HG03095 (cell line): ENCODE measurements at regions not wholly inside any gene's neighbourhood (a gene's known extent, or its start where the extent isn't known, plus 50 kb on each side); places are given as distances from the start of the nearest gene placed in this dataset.
"Not testable (repeated sequence)": the region's sequence is repeated elsewhere in the genome, so short reads cannot be mapped to it uniquely, and the experiment has no call there.

ENCODE experiments used
- ATAC-seq: cut with Tn5 transposase; IDR thresholded peaks from one replicate; pipeline ENCODE4 v1.9.1; 2021; ENCODE audit warnings: moderate library complexity; ENCODE audit not compliant: unreplicated experiment

GRCh38 chr18:11468617-11469016 is 140.8 kb upstream of the SLC35G4 start:
- ATAC-seq = no peak

GRCh38 chr18:11468120-11468519 is 141.3 kb upstream of the SLC35G4 start:
- ATAC-seq = no peak

GRCh38 chr18:11467611-11468010 is 141.8 kb upstream of the SLC35G4 start:
- ATAC-seq = no peak

- ATAC-seq = no peak
These were observed 145.3 kb upstream of the SLC35G4 start for GRCh38 chr18:11464129-11464528.

- ATAC-seq = no peak
These were observed 150.9 kb upstream of the SLC35G4 start for GRCh38 chr18:11458447-11458846.

- ATAC-seq = not testable (repeated sequence)
These were observed 151.5 kb upstream of the SLC35G4 start for GRCh38 chr18:11457853-11458252.

GRCh38 chr18:11454040-11454439 is 155.4 kb upstream of the SLC35G4 start:
- no peak for ATAC-seq

GRCh38 chr18:11444169-11444568 is 165.2 kb upstream of the SLC35G4 start:
- ATAC-seq = not testable (repeated sequence)

GRCh38 chr18:11437046-11437445 is 172.3 kb upstream of the SLC35G4 start:
- no peak for ATAC-seq

- ATAC-seq = no peak
These were observed 177.0 kb upstream of the SLC35G4 start for GRCh38 chr18:11432360-11432811.

- ATAC-seq = no peak
These were observed 179.5 kb upstream of the SLC35G4 start for GRCh38 chr18:11429876-11430275.

GRCh38 chr18:11425211-11425610 is 184.2 kb upstream of the SLC35G4 start:
- no peak for ATAC-seq

- no peak for ATAC-seq
These were observed 190.1 kb upstream of the SLC35G4 start for GRCh38 chr18:11419338-11419737.

GRCh38 chr18:11412811-11413210 is 196.6 kb upstream of the SLC35G4 start:
- ATAC-seq = no peak

GRCh38 chr18:11411048-11411447 is 198.3 kb upstream of the SLC35G4 start:
- no peak for ATAC-seq

GRCh38 chr18:11408555-11409065 is 200.8 kb upstream of the SLC35G4 start:
- ATAC-seq = no peak

GRCh38 chr18:11407940-11408339 is 201.5 kb upstream of the SLC35G4 start:
- no peak for ATAC-seq

- no peak for ATAC-seq
These were observed 203.6 kb upstream of the SLC35G4 start for GRCh38 chr18:11405804-11406203.

- ATAC-seq = no peak
These were observed 208.7 kb upstream of the SLC35G4 start for GRCh38 chr18:11400703-11401102.

GRCh38 chr18:11398625-11399024 is 210.8 kb upstream of the SLC35G4 start:
- no peak for ATAC-seq

- no peak for ATAC-seq
These were observed 216.2 kb upstream of the SLC35G4 start for GRCh38 chr18:11392980-11393885.

GRCh38 chr18:11392292-11392691 is 217.1 kb upstream of the SLC35G4 start:
- ATAC-seq = no peak
